NCI-H2227 treated with DMSO at 0.1 percent for 48 hours (cell line): ENCODE measurements at regions not wholly inside any gene's neighbourhood (a gene's known extent, or its start where the extent isn't known, plus 50 kb on each side); places are given as distances from the start of the nearest gene placed in this dataset.
A peak's percentile ranks its signal among the peaks of the same experiment; 100 is the strongest.

ENCODE experiments used
- DNase-seq: peaks from one replicate; lab custom pipeline; 2025; lab: John Stamatoyannopoulos, UW

DNA sequence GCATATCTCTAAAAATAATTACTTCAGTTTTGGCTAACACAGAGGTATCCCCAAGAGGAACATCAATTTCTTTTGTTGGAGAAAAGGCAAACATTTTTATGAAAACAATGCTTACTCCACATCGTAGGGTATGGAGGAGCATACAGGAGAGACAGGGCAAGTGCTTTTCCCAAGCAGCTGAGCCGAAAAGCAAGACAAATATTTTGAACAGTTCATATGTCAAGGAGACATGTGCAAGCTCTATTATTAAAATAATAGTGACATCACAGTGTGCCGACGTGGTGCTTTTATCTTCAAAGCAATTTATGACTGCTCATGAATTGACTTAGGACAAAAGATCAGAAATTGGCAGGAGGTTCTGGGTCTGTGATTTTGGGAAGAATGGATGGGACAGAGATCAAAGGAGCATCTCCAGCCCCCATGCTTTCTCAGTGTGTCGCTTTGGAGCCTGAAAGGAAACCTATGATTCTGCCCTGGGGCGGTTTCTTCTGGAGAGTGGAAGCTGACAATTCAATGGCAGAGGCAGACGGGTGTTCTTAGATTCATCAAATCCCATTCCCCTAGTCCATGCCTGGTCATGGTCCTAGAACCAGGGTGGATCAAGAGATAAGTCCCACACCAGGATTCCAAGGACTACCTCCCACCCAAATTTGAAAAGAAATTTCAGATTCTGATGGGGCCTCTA lies 97.1 kb downstream of the JCAD start:
- DNase-seq: peak; percentile 63

GRCh38 chr10:29961351-29961750 lies 98.0 kb downstream of the JCAD start:
- no peak for DNase-seq

GRCh38 chr10:29960261-29960660 lies 99.1 kb downstream of the JCAD start:
- DNase-seq: no peak

DNA sequence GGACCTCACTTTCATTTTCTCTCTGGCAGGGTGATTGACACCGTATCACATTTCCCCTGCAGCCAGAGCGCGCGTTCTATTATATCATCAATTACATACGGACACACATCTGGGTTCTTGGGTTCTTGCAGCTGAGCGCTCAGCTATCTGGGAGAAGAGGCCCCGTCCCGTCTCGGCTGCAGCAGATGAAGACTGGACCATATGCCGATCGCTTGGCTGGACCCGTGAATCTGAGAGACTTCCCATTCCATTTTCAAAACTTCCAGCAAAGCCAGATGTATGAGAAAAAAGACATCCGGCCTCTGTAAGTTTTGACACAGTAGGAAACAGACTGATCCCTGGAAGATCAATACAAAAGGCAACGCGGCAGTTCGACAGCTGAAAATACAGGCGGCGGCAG lies 99.8 kb downstream of the JCAD start:
- DNase-seq: no peak

DNA sequence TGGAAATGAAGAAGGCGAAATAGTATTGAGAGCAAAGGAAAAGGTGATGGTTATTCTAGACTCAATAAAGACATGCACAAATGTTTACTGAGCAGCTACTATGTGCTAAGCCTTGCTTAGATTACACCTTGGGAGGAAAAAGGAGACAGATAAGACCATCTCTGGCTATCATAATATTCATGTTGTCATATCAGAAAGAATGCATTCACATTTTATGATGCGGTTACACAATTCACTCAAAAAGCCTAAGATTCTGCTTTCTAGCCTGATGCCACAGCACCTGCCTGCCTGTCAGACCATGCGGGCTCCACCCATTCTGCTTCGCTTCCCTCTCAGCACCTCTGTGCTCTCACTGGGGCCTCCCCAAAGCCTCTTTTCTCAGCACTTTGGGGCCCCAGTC lies 100.9 kb downstream of the JCAD start:
- no peak for DNase-seq

DNA sequence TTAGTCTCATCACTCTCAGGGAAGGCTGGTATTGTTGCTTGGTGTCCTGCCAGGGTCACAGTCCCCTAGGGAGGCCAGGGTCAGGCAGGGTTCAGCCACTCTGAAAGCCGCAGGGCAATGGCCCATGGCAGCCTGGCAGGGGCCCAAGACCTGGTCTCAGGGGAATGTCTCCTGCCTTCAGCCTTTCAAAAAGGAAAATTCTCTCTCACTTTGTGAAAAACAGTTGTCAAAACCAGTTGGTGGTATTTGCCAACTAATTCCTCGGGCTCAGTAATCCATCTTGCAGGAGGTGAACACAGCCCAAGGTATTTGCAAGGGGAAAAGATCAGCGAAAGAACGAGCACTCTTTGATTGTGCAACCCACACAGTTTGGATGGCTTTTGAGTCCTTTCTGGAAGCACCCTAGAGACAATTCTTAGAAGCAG lies 101.5 kb downstream of the JCAD start:
- no peak for DNase-seq

DNA sequence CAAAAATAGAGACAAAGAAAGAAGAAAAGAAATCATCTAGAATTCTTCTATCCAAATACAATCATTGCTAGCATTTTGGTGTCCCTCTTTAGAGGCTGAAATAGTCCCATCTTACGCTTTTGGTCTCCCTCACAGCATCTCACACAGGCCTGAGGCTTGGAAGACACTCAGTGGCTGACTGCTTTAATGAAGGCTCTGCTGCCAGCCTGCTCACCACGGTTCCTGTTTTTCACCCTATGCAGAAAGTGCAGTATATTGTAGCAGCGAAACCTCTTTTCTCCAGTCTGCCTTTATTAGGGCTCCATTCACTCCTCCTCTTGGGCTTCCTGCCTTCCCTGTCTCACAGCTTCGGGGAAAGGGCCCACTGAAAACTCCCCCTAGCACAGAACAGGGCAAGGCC lies 102.2 kb downstream of the JCAD start:
- DNase-seq: no peak

- no peak for DNase-seq
Measured at GRCh38 chr10:29956335-29956924, 103.0 kb downstream of the JCAD start.

- no peak for DNase-seq
Measured at GRCh38 chr10:29955329-29955935, 104.0 kb downstream of the JCAD start.

- peak; percentile 25 for DNase-seq
Measured at GRCh38 chr10:29951441-29951931, 107.9 kb downstream of the JCAD start.

- DNase-seq: no peak
Measured at GRCh38 chr10:29950391-29950790, 109.0 kb downstream of the JCAD start.

DNA sequence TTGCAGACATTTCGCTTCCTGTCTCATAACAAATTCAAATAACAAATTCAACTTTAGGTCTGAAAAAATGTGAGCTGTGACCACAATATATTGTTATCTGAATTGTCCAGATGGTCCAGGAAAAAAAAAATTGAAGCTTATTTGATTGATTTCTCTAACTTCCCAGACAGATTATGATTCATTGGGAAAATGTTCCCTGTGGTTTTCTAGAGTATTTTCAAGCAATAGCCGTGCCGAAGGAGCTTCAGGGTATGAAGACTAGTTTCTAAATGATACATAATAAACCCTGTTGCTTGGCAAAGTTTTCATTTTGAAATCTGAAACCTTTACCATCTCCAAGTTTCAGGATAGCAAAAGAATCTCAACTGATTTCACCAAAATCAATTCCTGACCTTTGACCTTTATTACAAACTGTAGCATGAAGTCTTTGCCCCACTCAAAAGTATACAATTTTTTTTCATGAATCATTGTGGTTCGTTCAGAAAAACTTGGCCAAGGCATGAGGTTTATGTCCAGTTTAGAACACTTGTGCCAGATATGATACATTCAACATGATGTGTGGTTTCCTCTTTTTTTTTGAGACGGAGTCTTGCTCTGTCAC lies 109.9 kb downstream of the JCAD start:
- DNase-seq: no peak

- no peak for DNase-seq
Measured at GRCh38 chr10:29948881-29949355, 110.5 kb downstream of the JCAD start.

GRCh38 chr10:29947701-29948060 lies 111.7 kb downstream of the JCAD start:
- DNase-seq: no peak

DNA sequence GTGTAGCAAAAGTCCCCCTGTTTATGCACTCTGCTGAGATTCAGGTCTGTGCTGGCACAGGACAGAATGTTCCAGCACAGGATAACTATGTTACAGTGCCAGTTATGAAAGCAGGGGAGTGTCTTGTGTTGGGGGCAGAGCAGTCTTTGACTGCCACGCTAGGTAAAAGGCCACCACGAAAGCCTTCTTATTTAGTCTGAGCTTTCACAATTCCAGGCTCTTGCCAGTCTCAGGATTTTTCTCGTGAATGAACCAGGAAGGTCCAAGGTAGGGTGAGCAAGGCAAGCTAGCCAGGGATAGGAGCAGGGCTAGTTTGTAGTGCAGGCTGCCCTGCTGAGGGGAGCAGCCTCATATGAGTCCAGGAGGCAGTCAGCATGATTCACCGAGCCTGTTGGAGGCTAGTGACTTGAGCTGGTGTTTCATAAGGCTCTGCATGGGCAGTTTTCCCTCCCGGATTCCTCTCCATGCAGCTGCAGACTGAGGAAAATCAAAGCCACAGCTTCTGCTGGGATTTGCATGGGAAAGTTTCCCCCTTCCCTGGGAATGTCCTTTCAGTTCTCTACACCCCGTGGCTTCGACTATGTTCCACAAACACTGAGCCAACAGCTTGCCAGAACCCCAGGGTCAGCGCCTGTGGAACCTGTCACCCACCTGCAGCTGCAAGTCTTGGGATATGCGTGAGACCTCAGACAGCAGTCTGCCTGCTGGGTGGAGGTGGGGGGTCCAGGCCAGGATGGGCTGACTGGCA lies 112.3 kb downstream of the JCAD start:
- no peak for DNase-seq

GRCh38 chr10:29946614-29946952 lies 112.8 kb downstream of the JCAD start:
- DNase-seq: no peak

- DNase-seq: no peak
Measured at GRCh38 chr10:29941476-29941875, 117.9 kb downstream of the JCAD start.

GRCh38 chr10:29932991-29933390 lies 126.4 kb downstream of the JCAD start:
- DNase-seq: no peak

- no peak for DNase-seq
Measured at GRCh38 chr10:29931833-29932232, 127.6 kb downstream of the JCAD start.

GRCh38 chr10:29929006-29929405 lies 130.4 kb downstream of the JCAD start:
- DNase-seq: no peak

DNA sequence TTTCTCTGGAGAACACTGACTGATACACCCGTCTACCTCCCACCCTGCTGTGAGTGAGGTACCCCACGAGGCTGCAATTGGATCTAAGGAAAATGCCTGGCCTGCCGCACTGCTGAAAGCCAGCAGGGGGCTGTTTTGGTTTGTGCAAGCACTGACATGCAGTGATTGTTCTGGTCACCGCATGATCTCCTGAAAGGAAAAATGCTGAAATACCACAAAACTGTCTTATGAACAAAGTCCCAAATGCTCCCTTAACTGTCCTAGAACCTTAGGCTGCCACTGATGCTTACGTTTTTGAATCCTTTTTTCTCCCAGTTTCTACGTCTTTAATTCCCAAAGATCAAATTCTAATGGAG lies 132.7 kb downstream of the JCAD start:
- no peak for DNase-seq
